22Rv1 (cell line): ENCODE measurements at regions not wholly inside any gene's neighbourhood (a gene's known extent, or its start where the extent isn't known, plus 50 kb on each side); places are given as distances from the start of the nearest gene placed in this dataset.

ENCODE experiments used
- CTCF ChIP-seq: fragments of 450-650 bp; IDR thresholded peaks from 2 replicates; pipeline ENCODE4 v1.5.1; 2017; ENCODE audit warnings: mild to moderate bottlenecking
- ZFX ChIP-seq: fragments of 450-650 bp; IDR thresholded peaks from 2 replicates; pipeline ENCODE4 v1.6.1; 2017; ENCODE audit warnings: antibody characterized with exemption, borderline replicate concordance

DNA sequence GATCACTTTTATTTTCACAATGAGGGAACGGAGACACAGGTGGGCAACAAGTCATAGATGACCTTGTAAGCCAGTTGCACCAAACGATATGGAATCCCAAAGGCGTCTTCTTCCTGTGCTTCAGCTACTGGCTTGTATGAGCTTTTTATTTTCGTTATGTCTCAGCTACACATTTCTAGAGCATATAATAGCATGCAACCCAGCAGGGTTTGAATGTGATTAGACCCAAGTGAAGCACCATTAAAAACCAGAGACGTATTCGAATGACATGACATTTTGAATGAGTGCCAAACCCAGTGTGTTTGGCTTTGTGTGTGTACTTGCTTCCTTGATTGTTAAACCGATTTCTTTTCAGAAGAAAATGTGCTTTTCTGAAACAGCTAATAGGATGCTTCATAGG, 963.2 kb upstream of the CELF2 start:
- TF ChIP-seq CTCF (no peak), ZFX (no peak)
